GM18870 (cell line): ENCODE measurements at regions not wholly inside any gene's neighbourhood (a gene's known extent, or its start where the extent isn't known, plus 50 kb on each side); places are given as distances from the start of the nearest gene placed in this dataset.

Experiments
- ATAC-seq: cut with Tn5 transposase; IDR thresholded peaks from one replicate; pipeline ENCODE4 v1.9.1; 2021; ENCODE audit warnings: moderate library complexity; ENCODE audit not compliant: unreplicated experiment

GRCh38 chr2:36060133-36060532 is 295.4 kb upstream of the CRIM1 start:
- ATAC-seq, result no peak

GRCh38 chr2:36059691-36060090 is 295.9 kb upstream of the CRIM1 start:
- peak; percentile 100 for ATAC-seq

GRCh38 chr2:36058953-36059352 is 296.6 kb upstream of the CRIM1 start:
- ATAC-seq, result peak; percentile 34

DNA sequence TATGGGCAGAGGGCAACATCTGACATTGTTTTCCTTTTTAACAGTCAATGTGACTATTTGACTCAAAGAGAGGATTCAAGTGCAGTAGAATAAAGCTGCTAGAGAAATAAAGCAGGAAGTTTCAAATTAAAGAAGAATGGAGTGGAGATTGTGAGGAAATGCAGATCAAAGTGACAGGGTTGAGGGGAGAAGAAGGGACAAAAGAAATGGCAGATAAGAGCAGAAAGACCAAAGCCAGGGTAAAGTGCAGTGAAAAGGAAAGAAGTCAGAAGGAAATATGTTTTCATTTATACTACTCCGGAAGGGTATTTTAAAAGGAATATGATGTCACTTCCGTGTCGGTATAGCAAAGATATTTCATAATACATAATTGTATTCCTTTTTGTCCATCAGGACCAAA is 297.5 kb upstream of the CRIM1 start:
- no peak for ATAC-seq

GRCh38 chr2:36052819-36053218 is 302.8 kb upstream of the CRIM1 start:
- ATAC-seq, result peak; percentile 45

GRCh38 chr2:36044411-36044810 is 311.2 kb upstream of the CRIM1 start:
- peak; percentile 77 for ATAC-seq

DNA sequence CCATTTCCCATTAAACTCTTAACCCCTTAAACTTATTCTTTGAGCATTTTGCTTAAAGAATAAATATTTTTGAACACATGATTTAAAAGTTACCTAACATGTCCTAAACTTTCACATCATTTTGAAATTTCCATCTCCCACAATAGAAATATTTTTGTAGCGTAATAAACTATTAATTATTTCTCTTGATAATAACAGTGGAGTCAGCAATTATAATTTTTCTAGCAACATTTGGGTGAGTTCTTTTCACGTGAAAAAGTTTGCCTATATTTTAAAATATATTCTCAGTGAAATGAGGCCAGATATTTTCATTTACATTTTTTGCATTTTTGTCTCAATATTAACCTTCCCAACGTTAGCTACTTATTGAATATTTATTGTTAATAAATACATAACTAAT is 320.4 kb upstream of the CRIM1 start:
- no peak for ATAC-seq

DNA sequence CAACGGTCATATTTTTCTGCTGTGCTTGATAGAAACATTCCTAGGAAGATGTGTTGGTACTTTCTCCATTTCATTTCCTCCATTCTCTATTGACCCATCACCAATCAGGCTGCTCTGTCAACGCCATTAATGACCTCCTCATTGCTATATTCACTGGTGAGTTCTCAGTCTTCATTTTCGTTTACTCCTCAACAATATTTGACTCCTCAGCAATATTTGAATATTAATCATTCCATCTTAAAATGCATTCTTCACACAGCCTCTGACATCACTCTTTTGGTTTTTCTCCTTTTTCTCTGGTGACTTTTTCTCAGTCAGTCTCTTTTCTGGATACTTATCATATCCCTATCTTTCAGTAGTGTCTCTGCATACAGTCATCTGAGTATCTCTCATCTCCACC is 323.5 kb upstream of the CRIM1 start:
- ATAC-seq, result no peak

- no peak for ATAC-seq
Observed at GRCh38 chr2:36031471-36031870, 324.1 kb upstream of the CRIM1 start.

GRCh38 chr2:36027616-36028015 is 328.0 kb upstream of the CRIM1 start:
- ATAC-seq, result no peak

- ATAC-seq, result no peak
Observed at GRCh38 chr2:36013064-36013463, 342.5 kb upstream of the CRIM1 start.

GRCh38 chr2:36006444-36006843 is 349.1 kb upstream of the CRIM1 start:
- no peak for ATAC-seq

DNA sequence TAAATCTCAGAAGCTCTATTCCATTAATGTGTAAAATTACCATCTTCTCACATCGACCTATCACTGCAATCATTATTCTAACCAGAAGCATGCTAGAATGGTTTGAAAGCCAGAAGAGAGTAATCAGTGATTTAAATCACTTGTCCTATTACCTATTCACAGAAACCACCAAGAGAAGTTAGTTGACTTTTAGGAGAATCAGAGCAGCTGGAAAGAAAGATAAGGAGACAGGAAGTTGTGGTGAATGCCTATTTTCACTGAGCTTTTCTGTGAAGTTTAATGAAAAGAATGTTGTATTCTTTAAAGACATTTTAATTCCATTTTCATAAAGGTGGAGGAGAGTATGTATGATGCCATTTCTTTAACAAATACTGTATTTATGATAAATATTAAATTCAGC is 352.6 kb upstream of the CRIM1 start:
- no peak for ATAC-seq

DNA sequence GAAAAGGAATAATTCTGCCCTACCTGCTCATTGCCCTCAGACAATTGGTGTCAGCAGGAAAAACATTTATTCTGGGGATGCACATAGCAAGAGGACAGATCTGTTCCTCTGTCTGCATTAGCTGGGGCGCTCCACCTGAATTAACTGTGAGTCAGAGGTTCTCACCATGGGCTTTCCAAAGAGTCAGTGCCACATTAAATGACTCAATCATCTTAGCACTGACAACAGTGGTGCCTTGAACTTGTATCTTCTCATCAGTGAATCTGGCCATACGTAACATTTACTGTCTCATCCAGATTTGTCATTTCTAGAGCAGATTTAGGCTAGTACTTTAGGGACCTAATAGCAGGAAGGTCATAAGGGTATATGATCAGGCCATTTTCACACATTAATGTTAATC is 358.1 kb upstream of the CRIM1 start:
- ATAC-seq, result peak; percentile 48

DNA sequence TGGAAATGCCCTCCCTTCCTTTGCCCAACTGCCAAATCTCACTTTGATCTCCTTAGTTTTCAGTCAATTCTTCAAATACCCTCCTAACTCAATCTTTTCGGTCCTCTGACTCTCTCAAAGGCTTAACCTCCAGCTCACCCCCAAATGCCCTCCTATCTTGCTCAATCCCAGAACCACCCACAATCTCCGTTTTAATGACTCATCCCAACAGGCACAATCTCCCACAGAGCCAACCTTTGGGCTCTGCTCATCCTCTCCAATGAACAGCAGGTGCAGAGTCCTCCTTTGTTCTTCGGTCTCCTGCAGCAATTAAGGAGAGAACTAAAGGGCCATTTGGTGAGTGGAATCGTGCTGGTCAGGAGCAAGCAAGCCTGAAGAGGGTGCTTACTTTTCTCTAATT is 366.1 kb upstream of the CRIM1 start:
- no peak for ATAC-seq

GRCh38 chr2:35989040-35989439 is 366.5 kb upstream of the CRIM1 start:
- no peak for ATAC-seq

DNA sequence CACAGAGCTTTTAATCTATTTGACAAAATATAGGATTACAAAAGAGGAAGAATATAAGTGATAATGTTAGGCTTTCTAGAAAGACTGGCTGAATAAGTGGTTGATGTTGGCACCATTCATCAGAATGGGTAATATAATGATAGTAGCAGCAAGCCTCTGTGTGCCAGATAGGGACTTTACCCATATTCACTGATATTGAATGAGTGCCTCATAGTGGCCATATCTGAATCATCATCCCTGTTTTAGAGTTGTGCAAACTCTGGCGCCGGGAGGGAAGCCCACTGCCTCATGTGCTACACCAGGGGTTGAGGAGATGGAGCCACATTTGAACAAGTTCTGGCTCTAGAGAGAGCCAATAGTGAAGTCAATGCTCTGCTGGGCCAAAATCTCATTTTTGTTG is 368.7 kb upstream of the CRIM1 start:
- ATAC-seq, result no peak

- ATAC-seq, result peak; percentile 97
Observed at GRCh38 chr2:35978218-35978617, 377.4 kb upstream of the CRIM1 start.

GRCh38 chr2:35976611-35977010 is 379.0 kb upstream of the CRIM1 start:
- no peak for ATAC-seq

DNA sequence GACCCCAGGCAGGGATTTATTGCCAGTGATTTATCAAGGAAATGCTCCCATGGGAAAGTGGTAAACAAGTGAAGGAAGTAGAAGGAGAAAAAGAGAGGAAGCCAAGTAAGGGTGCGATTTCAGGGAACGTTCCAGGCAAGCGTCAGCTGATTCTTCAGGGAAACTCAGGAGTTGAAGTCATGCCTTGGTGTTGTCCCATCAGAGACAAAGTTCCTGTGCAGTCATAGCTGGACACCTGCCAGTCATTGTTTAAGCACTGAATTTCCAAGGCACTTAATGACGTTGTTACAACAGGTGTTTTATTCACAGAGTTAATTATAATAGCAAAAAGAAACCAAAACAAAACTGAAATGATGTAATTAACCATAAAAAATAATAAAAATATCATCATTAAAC is 381.8 kb upstream of the CRIM1 start:
- no peak for ATAC-seq

DNA sequence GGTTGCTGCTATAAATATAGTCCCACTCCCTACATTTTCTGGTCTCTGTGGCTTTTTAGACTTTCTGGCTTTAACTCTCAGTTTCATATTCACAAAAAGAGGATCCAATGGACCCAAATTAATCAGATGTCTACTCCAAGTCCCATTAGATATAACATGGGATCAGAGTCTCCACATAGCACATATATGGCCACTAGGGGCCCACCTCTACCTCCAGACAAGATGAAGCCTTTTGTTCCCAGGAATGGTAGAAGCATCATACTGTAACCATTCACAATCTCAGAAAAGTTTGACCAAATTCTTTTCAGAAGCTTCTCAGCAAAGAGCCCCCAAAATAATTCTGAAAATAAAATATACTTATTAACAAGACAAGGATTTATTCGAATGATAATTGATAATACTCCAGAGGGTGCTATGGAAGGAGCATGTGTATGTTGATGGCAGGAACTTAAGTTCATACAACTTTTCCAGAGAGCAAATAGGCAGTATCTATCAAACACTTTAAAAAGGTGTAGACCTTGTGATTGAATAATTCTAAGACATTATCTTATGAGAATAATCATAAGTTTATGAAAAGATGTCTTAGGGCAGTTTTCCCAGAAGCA is 382.3 kb upstream of the CRIM1 start:
- ATAC-seq, result peak; percentile 86

- no peak for ATAC-seq
Observed at GRCh38 chr2:35963824-35964223, 391.8 kb upstream of the CRIM1 start.

GRCh38 chr2:35963357-35963756 is 392.2 kb upstream of the CRIM1 start:
- no peak for ATAC-seq
